ENCODE measurements at regions not wholly inside any gene's neighbourhood (a gene's known extent, or its start where the extent isn't known, plus 50 kb on each side); places are given as distances from the start of the nearest gene placed in this dataset.
A peak's percentile ranks its signal among the peaks of the same experiment; 100 is the strongest.

DNA sequence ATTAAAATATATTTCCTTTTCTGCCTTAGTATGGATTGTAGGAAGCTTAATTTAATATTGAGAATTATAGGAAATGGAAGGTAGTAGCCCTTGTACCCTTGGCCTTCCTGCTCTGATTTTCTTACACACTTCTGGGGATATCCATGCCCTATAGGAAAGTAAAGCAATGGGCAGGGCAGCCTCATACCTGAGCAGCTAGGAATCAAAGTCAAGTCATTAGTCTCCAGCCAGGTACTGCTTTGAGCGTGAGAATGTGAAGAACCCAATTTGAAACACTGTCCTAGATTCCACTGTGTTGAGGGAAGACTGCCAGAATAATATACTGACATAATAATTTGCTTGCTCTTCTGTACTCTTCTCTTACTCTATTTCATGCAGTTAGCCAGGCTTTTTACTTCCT lies 51.0 kb upstream of the L3MBTL3 start:
- TF ChIP-seq, protein P1, sequence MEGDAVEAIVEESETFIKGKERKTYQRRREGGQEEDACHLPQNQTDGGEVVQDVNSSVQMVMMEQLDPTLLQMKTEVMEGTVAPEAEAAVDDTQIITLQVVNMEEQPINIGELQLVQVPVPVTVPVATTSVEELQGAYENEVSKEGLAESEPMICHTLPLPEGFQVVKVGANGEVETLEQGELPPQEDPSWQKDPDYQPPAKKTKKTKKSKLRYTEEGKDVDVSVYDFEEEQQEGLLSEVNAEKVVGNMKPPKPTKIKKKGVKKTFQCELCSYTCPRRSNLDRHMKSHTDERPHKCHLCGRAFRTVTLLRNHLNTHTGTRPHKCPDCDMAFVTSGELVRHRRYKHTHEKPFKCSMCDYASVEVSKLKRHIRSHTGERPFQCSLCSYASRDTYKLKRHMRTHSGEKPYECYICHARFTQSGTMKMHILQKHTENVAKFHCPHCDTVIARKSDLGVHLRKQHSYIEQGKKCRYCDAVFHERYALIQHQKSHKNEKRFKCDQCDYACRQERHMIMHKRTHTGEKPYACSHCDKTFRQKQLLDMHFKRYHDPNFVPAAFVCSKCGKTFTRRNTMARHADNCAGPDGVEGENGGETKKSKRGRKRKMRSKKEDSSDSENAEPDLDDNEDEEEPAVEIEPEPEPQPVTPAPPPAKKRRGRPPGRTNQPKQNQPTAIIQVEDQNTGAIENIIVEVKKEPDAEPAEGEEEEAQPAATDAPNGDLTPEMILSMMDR (IDR thresholded peaks at IDR 0.05; ENCODE audit: low read depth, low read length), result no peak
- no peak for DNase-seq (ENCODE audit: low read depth in 2 of 2)
- no peak overlapping the region for H3K4me3 ChIP-seq (replicated peaks in 1 of 2; ENCODE audit: low read depth in 2 of 2, low read length in 2 of 2)

DNA sequence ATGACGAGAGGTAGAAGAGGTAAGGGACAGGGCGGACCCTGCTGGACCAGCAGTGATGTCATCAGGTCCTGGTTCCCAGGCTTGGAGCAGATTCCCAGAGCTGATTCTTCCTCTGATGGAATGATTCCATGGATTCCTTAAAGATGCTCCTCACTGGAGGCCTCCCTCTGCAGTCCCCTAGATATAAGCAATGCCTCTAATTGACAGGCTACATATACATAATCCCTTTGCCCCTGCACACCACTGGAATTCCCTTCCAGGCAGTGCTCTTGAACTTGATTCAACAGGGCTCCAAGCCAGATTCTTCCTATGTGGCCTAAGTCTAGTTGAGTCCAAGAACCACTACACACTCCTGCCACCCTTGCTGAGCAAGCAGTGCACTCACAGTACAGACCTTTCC lies 52.3 kb upstream of the L3MBTL3 start:
- DNase-seq (ENCODE audit: low read depth in 2 of 2), result peak in 1 of 2 donors; percentile 5
- TF ChIP-seq, protein P1 (IDR thresholded peaks at IDR 0.05; ENCODE audit: low read depth, low read length), result no peak
- H3K4me3 ChIP-seq (replicated peaks in 1 of 2; ENCODE audit: low read depth in 2 of 2, low read length in 2 of 2), result no peak overlapping the region

DNA sequence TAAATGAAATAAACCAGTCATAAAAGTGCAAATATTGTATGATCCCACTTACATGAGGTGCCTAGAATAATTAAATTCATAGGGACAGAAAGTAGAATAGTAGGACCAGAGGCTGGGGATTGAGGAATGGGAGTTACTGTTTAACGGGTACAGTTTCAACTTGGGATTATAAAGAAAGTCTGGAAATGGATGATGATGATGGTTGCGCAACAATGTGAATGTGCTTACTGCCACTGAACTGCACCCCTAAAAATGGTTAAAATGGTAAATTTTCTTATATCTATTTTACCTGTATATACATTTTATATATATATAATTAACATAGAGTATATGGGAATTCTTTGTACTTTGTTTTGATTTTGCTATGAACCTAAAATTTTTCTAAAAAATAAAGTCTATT lies 53.3 kb upstream of the L3MBTL3 start:
- TF ChIP-seq, protein P1 (IDR thresholded peaks at IDR 0.05; ENCODE audit: low read depth, low read length), result no peak
- DNase-seq (ENCODE audit: low read depth in 2 of 2), result no peak
- no peak overlapping the region for H3K4me3 ChIP-seq (replicated peaks in 1 of 2; ENCODE audit: low read depth in 2 of 2, low read length in 2 of 2)

DNA sequence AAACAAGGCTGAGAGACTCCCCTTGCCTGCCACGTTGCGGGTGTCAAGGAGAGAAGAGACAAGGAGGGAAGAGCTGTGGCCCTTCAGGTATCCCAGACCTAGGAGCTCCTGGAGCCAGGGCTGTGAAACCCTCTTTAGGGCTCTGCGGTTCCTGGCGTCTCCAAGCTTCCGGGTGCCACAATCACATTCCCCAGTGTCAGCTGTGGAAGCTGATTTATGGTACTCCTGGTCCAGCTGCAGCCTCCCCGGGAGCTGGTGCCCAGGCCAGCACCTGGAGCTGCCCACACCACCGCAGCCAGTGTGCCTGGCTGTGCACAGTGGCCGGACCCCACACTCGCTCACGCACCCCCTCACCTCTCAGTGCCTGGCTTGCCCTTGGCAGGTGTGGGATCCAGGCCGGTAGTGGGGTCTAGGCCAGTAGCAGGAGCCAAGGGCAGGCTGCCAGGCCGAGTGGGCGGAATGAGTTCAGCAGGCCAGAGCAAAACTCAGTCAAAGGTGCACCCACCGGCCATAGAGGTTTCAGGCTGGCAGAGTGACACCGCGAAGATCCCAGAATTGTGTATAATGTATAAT lies 58.9 kb upstream of the L3MBTL3 start:
- no peak overlapping the region for H3K4me3 ChIP-seq (replicated peaks in 1 of 2; ENCODE audit: low read depth in 2 of 2, low read length in 2 of 2)
- TF ChIP-seq, protein P1 (IDR thresholded peaks at IDR 0.05; ENCODE audit: low read depth, low read length), result no peak
- DNase-seq (ENCODE audit: low read depth in 2 of 2), result no peak

DNA sequence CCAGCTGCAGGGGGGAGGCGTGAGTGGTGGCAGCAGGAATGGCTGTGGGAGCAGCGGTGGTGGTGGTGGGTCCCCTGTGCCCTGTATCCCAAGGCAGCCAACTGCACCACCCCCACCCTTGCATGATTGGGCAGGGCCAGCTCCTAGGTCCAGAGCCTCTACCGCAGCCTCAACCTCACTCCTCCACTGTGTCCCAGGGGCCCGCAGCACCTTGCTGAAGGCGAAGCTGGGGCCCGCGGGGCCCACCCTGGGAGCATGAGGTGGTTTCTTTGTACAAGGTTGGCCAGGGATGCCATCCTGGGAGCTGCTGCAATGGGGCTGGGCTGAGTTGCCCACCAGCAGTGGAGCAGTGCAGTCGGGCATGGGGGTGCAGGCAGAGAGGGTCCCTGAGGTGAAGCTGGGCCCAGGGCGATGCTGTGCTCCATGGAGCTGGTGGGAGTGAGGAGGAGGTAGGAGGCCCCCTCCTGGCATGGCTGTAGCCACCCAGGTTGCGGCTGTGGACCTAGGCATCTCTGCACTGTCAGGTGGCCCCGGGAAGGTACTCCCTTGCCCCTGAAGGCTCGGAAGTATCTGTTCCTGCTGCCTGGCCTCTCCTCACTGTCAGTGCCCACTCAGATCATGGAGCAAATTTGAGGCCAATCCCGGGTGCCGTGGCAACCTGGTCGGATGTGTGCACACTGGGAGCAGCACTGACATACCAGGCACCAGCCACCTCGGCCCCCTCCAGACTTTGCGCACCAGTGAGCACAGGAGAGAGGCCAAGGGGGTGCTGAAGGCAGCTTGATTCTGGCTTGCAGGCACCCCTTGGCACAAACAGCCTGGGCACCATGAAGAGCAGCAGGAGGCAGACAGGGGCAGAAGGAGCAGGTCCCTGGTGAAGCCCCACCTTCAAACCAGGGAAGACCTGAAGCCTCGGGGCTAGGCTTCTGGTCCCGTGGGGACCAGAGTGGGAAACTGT lies 60.2 kb upstream of the L3MBTL3 start:
- TF ChIP-seq, protein P1 (IDR thresholded peaks at IDR 0.05; ENCODE audit: low read depth, low read length), result no peak
- no peak overlapping the region for H3K4me3 ChIP-seq (replicated peaks in 1 of 2; ENCODE audit: low read depth in 2 of 2, low read length in 2 of 2)
- no peak for DNase-seq (ENCODE audit: low read depth in 2 of 2)

DNA sequence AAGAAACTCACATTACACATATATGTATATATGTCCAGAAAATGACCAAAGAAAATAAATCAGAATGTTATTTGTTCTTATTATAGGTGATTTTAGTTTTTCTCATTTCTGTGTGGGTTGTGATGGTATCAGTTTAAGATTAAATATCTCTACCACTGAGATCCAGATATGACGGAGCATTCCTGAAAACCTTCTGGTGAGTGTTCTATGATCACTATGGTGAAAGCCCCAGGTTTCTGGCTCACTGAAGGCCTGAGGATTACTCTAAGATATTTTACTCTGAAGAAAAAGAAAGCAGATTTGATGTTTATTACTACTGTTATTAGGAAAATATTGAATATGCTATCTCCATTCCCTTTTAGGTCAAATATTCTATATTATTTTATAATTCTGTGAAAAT lies 62.8 kb upstream of the L3MBTL3 start:
- TF ChIP-seq, protein P1 (IDR thresholded peaks at IDR 0.05; ENCODE audit: low read depth, low read length), result no peak
- no peak for DNase-seq (ENCODE audit: low read depth in 2 of 2)
- H3K4me3 ChIP-seq (replicated peaks in 1 of 2; ENCODE audit: low read depth in 2 of 2, low read length in 2 of 2), result no peak overlapping the region

Measured in cardiac fibroblast (primary cell).